ENCODE measurements at regions not wholly inside any gene's neighbourhood (a gene's known extent, or its start where the extent isn't known, plus 50 kb on each side); places are given as distances from the start of the nearest gene placed in this dataset.

GRCh38 chr1:94300731-94301130, 63.3 kb upstream of the ARHGAP29 start:
- DNase-seq (ENCODE audit: low spot score) = no peak
- POLR2A ChIA-PET = no interaction called here

GRCh38 chr1:94299627-94300553, 62.5 kb upstream of the ARHGAP29 start:
- H3K36me3 Mint-ChIP-seq = no peaks in the 10 kb centered on the region
- peak; percentile 62 for ATAC-seq
- ChIA-PET POLR2A (no interaction called here), CTCF (interaction anchor here (0.8 to 0.9 kb wide), 3 partner anchors 30 to 61 kb away, joined by 3 read pairs; no protein-coding TSS in a partner anchor)
- H3K4me1 Mint-ChIP-seq = peaks cover 8% of the 10 kb centered on the region
- no peaks in the 10 kb centered on the region for H3K9me3 Mint-ChIP-seq
- H3K4me3 Mint-ChIP-seq = no peak overlapping the region
- no peaks in the 10 kb centered on the region for H3K27me3 Mint-ChIP-seq (ENCODE audit: low read depth)
- no peak overlapping the region for H3K27ac Mint-ChIP-seq
- DNase-seq (ENCODE audit: low spot score) = no peak
- TF ChIP-seq GRHL2 (CRISPR knock-in tag; IDR thresholded peaks at IDR 0.05; ENCODE audit: insufficient replicate concordance, severe bottlenecking) = no peak
- no peak for TF ChIP-seq USF2 (CRISPR knock-in tag; IDR thresholded peaks at IDR 0.05)
- TF ChIP-seq SMAD4 (CRISPR knock-in tag; IDR thresholded peaks at IDR 0.05) = no peak
- no peak for TF ChIP-seq GTF2I (CRISPR knock-in tag; conservative IDR thresholded peaks at IDR 0.05)
- no peak for TF ChIP-seq SOX15 (CRISPR knock-in tag; IDR thresholded peaks at IDR 0.05)
- no peak for TF ChIP-seq ZBTB43 (CRISPR knock-in tag; IDR thresholded peaks at IDR 0.05)
- TF ChIP-seq, protein P1, sequence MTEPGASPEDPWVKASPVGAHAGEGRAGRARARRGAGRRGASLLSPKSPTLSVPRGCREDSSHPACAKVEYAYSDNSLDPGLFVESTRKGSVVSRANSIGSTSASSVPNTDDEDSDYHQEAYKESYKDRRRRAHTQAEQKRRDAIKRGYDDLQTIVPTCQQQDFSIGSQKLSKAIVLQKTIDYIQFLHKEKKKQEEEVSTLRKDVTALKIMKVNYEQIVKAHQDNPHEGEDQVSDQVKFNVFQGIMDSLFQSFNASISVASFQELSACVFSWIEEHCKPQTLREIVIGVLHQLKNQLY (CRISPR knock-in tag; IDR thresholded peaks at IDR 0.05) = no peak
- TF ChIP-seq ZNF263 (CRISPR knock-in tag; IDR thresholded peaks at IDR 0.05; ENCODE audit: low read depth) = no peak
- no peak for TF ChIP-seq TP53 (CRISPR knock-in tag; IDR thresholded peaks at IDR 0.05)
- no peak for TF ChIP-seq KAT7 (CRISPR knock-in tag; IDR thresholded peaks at IDR 0.05; ENCODE audit: borderline replicate concordance)
- TF ChIP-seq, protein P2, sequence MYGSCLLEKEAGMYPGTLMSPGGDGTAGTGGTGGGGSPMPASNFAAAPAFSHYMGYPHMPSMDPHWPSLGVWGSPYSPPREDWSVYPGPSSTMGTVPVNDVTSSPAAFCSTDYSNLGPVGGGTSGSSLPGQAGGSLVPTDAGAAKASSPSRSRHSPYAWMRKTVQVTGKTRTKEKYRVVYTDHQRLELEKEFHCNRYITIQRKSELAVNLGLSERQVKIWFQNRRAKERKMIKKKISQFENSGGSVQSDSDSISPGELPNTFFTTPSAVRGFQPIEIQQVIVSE (CRISPR knock-in tag; IDR thresholded peaks at IDR 0.05; ENCODE audit: borderline replicate concordance) = no peak
- no peak for TF ChIP-seq NR1H2 (CRISPR knock-in tag; IDR thresholded peaks at IDR 0.05)
- TF ChIP-seq IRF2 (CRISPR knock-in tag; IDR thresholded peaks at IDR 0.05; ENCODE audit: borderline replicate concordance, low read depth) = no peak

More at GRCh38 chr1:94300731-94301130, 63.3 kb upstream of the ARHGAP29 start:
- no peak for ATAC-seq
- H3K36me3 Mint-ChIP-seq = no peaks in the 10 kb centered on the region
- no peak overlapping the region for H3K4me3 Mint-ChIP-seq
- no peak overlapping the region for H3K27ac Mint-ChIP-seq
- TF ChIP-seq TEAD1 (CRISPR knock-in tag; IDR thresholded peaks at IDR 0.05) = no peak
- no peak for TF ChIP-seq ZMAT4 (CRISPR knock-in tag; IDR thresholded peaks at IDR 0.05)
- TF ChIP-seq RORB (CRISPR knock-in tag; IDR thresholded peaks at IDR 0.05) = no peak
- no peak for TF ChIP-seq NR3C1 (CRISPR knock-in tag; conservative IDR thresholded peaks at IDR 0.05; ENCODE audit: low read depth)
- TF ChIP-seq ZNF396 (CRISPR knock-in tag; IDR thresholded peaks at IDR 0.05; ENCODE audit: borderline replicate concordance) = no peak
- no peak for TF ChIP-seq TCF7 (CRISPR knock-in tag; IDR thresholded peaks at IDR 0.05; ENCODE audit: low read depth)
- TF ChIP-seq SMAD4 (CRISPR knock-in tag; IDR thresholded peaks at IDR 0.05) = no peak
- TF ChIP-seq ELF4 (CRISPR knock-in tag; IDR thresholded peaks at IDR 0.05; ENCODE audit: low read depth) = no peak
- TF ChIP-seq, protein P3, sequence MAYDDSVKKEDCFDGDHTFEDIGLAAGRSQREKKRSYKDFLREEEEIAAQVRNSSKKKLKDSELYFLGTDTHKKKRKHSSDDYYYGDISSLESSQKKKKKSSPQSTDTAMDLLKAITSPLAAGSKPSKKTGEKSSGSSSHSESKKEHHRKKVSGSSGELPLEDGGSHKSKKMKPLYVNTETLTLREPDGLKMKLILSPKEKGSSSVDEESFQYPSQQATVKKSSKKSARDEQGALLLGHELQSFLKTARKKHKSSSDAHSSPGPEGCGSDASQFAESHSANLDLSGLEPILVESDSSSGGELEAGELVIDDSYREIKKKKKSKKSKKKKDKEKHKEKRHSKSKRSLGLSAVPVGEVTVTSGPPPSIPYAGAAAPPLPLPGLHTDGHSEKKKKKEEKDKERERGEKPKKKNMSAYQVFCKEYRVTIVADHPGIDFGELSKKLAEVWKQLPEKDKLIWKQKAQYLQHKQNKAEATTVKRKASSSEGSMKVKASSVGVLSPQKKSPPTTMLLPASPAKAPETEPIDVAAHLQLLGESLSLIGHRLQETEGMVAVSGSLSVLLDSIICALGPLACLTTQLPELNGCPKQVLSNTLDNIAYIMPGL (CRISPR knock-in tag; IDR thresholded peaks at IDR 0.05) = no peak
- no peak for TF ChIP-seq NFYB (CRISPR knock-in tag; conservative IDR thresholded peaks at IDR 0.05; ENCODE audit: low read depth)
- no peak for TF ChIP-seq E2F1 (CRISPR knock-in tag; IDR thresholded peaks at IDR 0.05)
- TF ChIP-seq ZNF671 (CRISPR knock-in tag; IDR thresholded peaks at IDR 0.05) = no peak
- TF ChIP-seq, protein P4, sequence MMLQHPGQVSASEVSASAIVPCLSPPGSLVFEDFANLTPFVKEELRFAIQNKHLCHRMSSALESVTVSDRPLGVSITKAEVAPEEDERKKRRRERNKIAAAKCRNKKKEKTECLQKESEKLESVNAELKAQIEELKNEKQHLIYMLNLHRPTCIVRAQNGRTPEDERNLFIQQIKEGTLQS (CRISPR knock-in tag; conservative IDR thresholded peaks at IDR 0.05) = no peak
- no peak for TF ChIP-seq SMAD3 (CRISPR knock-in tag; IDR thresholded peaks at IDR 0.05; ENCODE audit: borderline replicate concordance)
- no peak for TF ChIP-seq JAZF1 (CRISPR knock-in tag; IDR thresholded peaks at IDR 0.05)
- TF ChIP-seq OVOL2 (CRISPR knock-in tag; IDR thresholded peaks at IDR 0.05; ENCODE audit: borderline replicate concordance) = no peak
- no peak for TF ChIP-seq CREB1 (CRISPR knock-in tag; IDR thresholded peaks at IDR 0.05)
- TF ChIP-seq CBFB (CRISPR knock-in tag; IDR thresholded peaks at IDR 0.05; ENCODE audit: low read depth) = no peak
- TF ChIP-seq, protein P2 (CRISPR knock-in tag; IDR thresholded peaks at IDR 0.05; ENCODE audit: borderline replicate concordance) = no peak
- TF ChIP-seq FOXK1 (CRISPR knock-in tag; IDR thresholded peaks at IDR 0.05) = no peak
- no peaks in the 10 kb centered on the region for H3K9me3 Mint-ChIP-seq
- CTCF ChIA-PET = interaction anchor here (0.9 kb wide), 1 partner anchor 35 kb away, joined by 3 read pairs; no protein-coding TSS in a partner anchor
- H3K4me1 Mint-ChIP-seq = peaks cover 8% of the 10 kb centered on the region
- no peaks in the 10 kb centered on the region for H3K27me3 Mint-ChIP-seq (ENCODE audit: low read depth)
